GM19438 (cell line): ENCODE measurements at regions not wholly inside any gene's neighbourhood (a gene's known extent, or its start where the extent isn't known, plus 50 kb on each side); places are given as distances from the start of the nearest gene placed in this dataset.
"Not testable (repeated sequence)": the region's sequence is repeated elsewhere in the genome, so short reads cannot be mapped to it uniquely, and the experiment has no call there.

Source experiments
- ATAC-seq: cut with Tn5 transposase; IDR thresholded peaks from one replicate; pipeline ENCODE4 v1.9.1; 2021; ENCODE audit warnings: low read depth; ENCODE audit not compliant: unreplicated experiment

- ATAC-seq = no peak
Measured at GRCh38 chr4:134546279-134546678, 344.7 kb upstream of the PABPC4L start.

GRCh38 chr4:134544303-134544770, 342.7 kb upstream of the PABPC4L start:
- no peak for ATAC-seq

GRCh38 chr4:134540588-134540987, 339.0 kb upstream of the PABPC4L start:
- no peak for ATAC-seq

GRCh38 chr4:134539729-134540231, 338.2 kb upstream of the PABPC4L start:
- ATAC-seq = no peak

GRCh38 chr4:134537701-134538100, 336.1 kb upstream of the PABPC4L start:
- no peak for ATAC-seq

GRCh38 chr4:134533068-134533467, 331.5 kb upstream of the PABPC4L start:
- ATAC-seq = peak; percentile 80

GRCh38 chr4:134531013-134531412, 329.4 kb upstream of the PABPC4L start:
- no peak for ATAC-seq

GRCh38 chr4:134529629-134530028, 328.0 kb upstream of the PABPC4L start:
- ATAC-seq = no peak

- no peak for ATAC-seq
Measured at GRCh38 chr4:134518574-134519217, 317.1 kb upstream of the PABPC4L start.

GRCh38 chr4:134510544-134510943, 309.0 kb upstream of the PABPC4L start:
- no peak for ATAC-seq

- no peak for ATAC-seq
Measured at GRCh38 chr4:134505511-134505910, 303.9 kb upstream of the PABPC4L start.

- no peak for ATAC-seq
Measured at GRCh38 chr4:134501973-134502643, 300.5 kb upstream of the PABPC4L start.

- not testable (repeated sequence) for ATAC-seq
Measured at GRCh38 chr4:134501488-134501887, 299.9 kb upstream of the PABPC4L start.

GRCh38 chr4:134499074-134499473, 297.5 kb upstream of the PABPC4L start:
- ATAC-seq = no peak

- ATAC-seq = no peak
Measured at GRCh38 chr4:134490863-134491262, 289.3 kb upstream of the PABPC4L start.

GRCh38 chr4:134483514-134483913, 281.9 kb upstream of the PABPC4L start:
- not testable (repeated sequence) for ATAC-seq

- no peak for ATAC-seq
Measured at GRCh38 chr4:134471569-134471968, 270.0 kb upstream of the PABPC4L start.

GRCh38 chr4:134470544-134470943, 269.0 kb upstream of the PABPC4L start:
- ATAC-seq = no peak

- ATAC-seq = no peak
Measured at GRCh38 chr4:134465417-134465816, 263.8 kb upstream of the PABPC4L start.

GRCh38 chr4:134463771-134464170, 262.2 kb upstream of the PABPC4L start:
- no peak for ATAC-seq

GRCh38 chr4:134426821-134427220, 225.2 kb upstream of the PABPC4L start:
- no peak for ATAC-seq

GRCh38 chr4:134425756-134426155, 224.2 kb upstream of the PABPC4L start:
- ATAC-seq = no peak
